GM23338 (cell line): ENCODE measurements at regions not wholly inside any gene's neighbourhood (a gene's known extent, or its start where the extent isn't known, plus 50 kb on each side); places are given as distances from the start of the nearest gene placed in this dataset.

Experiments
- ATAC-seq: fragments of 200-7000 bp; cut with Tn5 transposase; 3 replicates; pipeline ENCODE4 v1.9.1; 2020
- DNase-seq: peaks from one replicate; pipeline ENCODE4 v3.0.0-alpha.2; 2015; ENCODE audit warnings: low spot score
- H2AFZ ChIP-seq: fragments of 200-600 bp; sonication (generic); 2 replicates; pipeline ENCODE4 v1.8.0; 2016; ENCODE audit warnings: antibody characterized with exemption, mild to moderate bottlenecking, moderate library complexity
- H3F3A ChIP-seq: fragments of 200-600 bp; sonication (generic); replicated peaks from 2 replicates; pipeline ENCODE4 v1.8.0; 2017; ENCODE audit warnings: antibody characterized with exemption, mixed run types, low read depth
- H3K27ac ChIP-seq: fragments of 200-600 bp; sonication (generic); 2 replicates; pipeline ENCODE4 v1.6.1; 2016; ENCODE audit warnings: low read depth
- H3K27me3 ChIP-seq: fragments of 200-600 bp; sonication (generic); 2 replicates; pipeline ENCODE4 v1.8.0; 2016; ENCODE audit warnings: mild to moderate bottlenecking, mixed run types, moderate library complexity; ENCODE audit not compliant: insufficient read depth
- H3K36me3 ChIP-seq: fragments of 200-600 bp; sonication (generic); 2 replicates; pipeline ENCODE4 v1.8.0; 2016; ENCODE audit warnings: mild to moderate bottlenecking; ENCODE audit not compliant: insufficient read depth
- H3K4me1 ChIP-seq: fragments of 200-600 bp; sonication (generic); 2 replicates; pipeline ENCODE4 v1.8.0; 2016; ENCODE audit warnings: mild to moderate bottlenecking, moderate library complexity; ENCODE audit not compliant: insufficient read depth
- H3K4me2 ChIP-seq: fragments of 200-600 bp; sonication (generic); 2 replicates; pipeline ENCODE4 v1.7.1; 2017; ENCODE audit warnings: mixed run types
- H3K4me3 ChIP-seq: fragments of 200-600 bp; sonication (generic); 2 replicates; pipeline ENCODE4 v1.6.1; 2016; ENCODE audit warnings: mixed run types
- H3K79me2 ChIP-seq: fragments of 200-600 bp; sonication (generic); replicated peaks from 2 replicates; pipeline ENCODE4 v1.8.0; 2017; ENCODE audit warnings: mild to moderate bottlenecking; ENCODE audit not compliant: insufficient read depth
- H3K9me2 ChIP-seq: fragments of 200-600 bp; sonication (generic); 2 replicates; pipeline ENCODE4 v1.8.0; 2017; ENCODE audit not compliant: insufficient read depth
- H4K20me1 ChIP-seq: fragments of 200-600 bp; sonication (generic); replicated peaks from 2 replicates; pipeline ENCODE4 v1.8.0; 2017; ENCODE audit warnings: mild to moderate bottlenecking; ENCODE audit not compliant: insufficient read depth
- H3K27ac Mint-ChIP-seq: 2 replicates; pipeline ENCODE4 v1.8.0; 2020; ENCODE audit warnings: inconsistent platforms, mild to moderate bottlenecking, moderate library complexity, mixed read lengths
- H3K27me3 Mint-ChIP-seq: 3 replicates; pipeline ENCODE4 v1.8.0; 2022; ENCODE audit warnings: low read depth, mild to moderate bottlenecking, moderate library complexity, mixed read lengths, inconsistent platforms; ENCODE audit not compliant: insufficient read depth, poor library complexity
- H3K36me3 Mint-ChIP-seq: 3 replicates; pipeline ENCODE4 v1.8.0; 2021; ENCODE audit warnings: low read depth, mild to moderate bottlenecking, inconsistent platforms, moderate library complexity, mixed read lengths
- H3K4me1 Mint-ChIP-seq: 3 replicates; pipeline ENCODE4 v1.8.0; 2020; ENCODE audit warnings: mild to moderate bottlenecking, inconsistent platforms, mixed read lengths
- H3K4me3 Mint-ChIP-seq: 3 replicates; pipeline ENCODE4 v1.8.0; 2021; ENCODE audit warnings: moderate library complexity, mild to moderate bottlenecking, inconsistent platforms, mixed read lengths
- H3K9me3 Mint-ChIP-seq: 3 replicates; pipeline ENCODE4 v1.8.0; 2020; ENCODE audit warnings: moderate library complexity, mild to moderate bottlenecking, inconsistent platforms, mixed read lengths
- CREB1 ChIP-seq: fragments of 250-450 bp; sonication (Bioruptor Pico); IDR thresholded peaks from 2 replicates; pipeline ENCODE4 v1.5.0; 2020; ENCODE audit warnings: low read depth, mild to moderate bottlenecking, moderate library complexity
- EZH2phosphoT487 ChIP-seq: fragments of 200-600 bp; sonication (generic); IDR thresholded peaks from one replicate; pipeline ENCODE4 v1.8.1; 2018; ENCODE audit warnings: antibody characterized with exemption; ENCODE audit not compliant: unreplicated experiment
- JUNB ChIP-seq: IDR thresholded peaks from one replicate; pipeline ENCODE4 v1.6.1; 2016; ENCODE audit warnings: antibody characterized with exemption; ENCODE audit not compliant: unreplicated experiment
- NANOG ChIP-seq: IDR thresholded peaks from 2 replicates; pipeline ENCODE4 v1.6.1; 2016; ENCODE audit warnings: antibody characterized with exemption, borderline replicate concordance
- STAT1 ChIP-seq: IDR thresholded peaks from one replicate; pipeline ENCODE4 v1.6.1; 2016; ENCODE audit warnings: antibody characterized with exemption; ENCODE audit not compliant: unreplicated experiment
- TF ChIP-seq, protein P1 (sequence below): IDR thresholded peaks from 2 replicates; pipeline ENCODE4 v1.6.1; 2016; ENCODE audit warnings: antibody characterized with exemption
- TF ChIP-seq, protein P2 (sequence below): fragments of 250-450 bp; sonication (Bioruptor Pico); IDR thresholded peaks from 2 replicates; pipeline ENCODE4 v1.5.0; 2020; ENCODE audit warnings: mild to moderate bottlenecking, moderate library complexity

GRCh38 chr5:57696389-57696769, 213.8 kb upstream of the ACTBL2 start:
- no peak overlapping the region for H3K27ac Mint-ChIP-seq
- Histone ChIP-seq H3K36me3 (no peaks in the 10 kb centered on the region), H3K27me3 (no peaks in the 10 kb centered on the region), H3K4me3 (no peak overlapping the region), H2AFZ (no peak overlapping the region), H3F3A (no peaks in the 10 kb centered on the region), H3K4me1 (peaks cover 5% of the 10 kb centered on the region; the same call in 1 of the 2 replicates), H3K9me2 (no peaks in the 10 kb centered on the region; the same call in 1 of the 2 replicates), H4K20me1 (no peaks in the 10 kb centered on the region), H3K79me2 (no peaks in the 10 kb centered on the region), H3K4me2 (no peak overlapping the region), H3K27ac (no peak overlapping the region)
- H3K4me3 Mint-ChIP-seq, result no peak overlapping the region
- DNase-seq (no peak), ATAC-seq (no peak)
- peaks cover 27% of the 10 kb centered on the region for H3K4me1 Mint-ChIP-seq
- TF ChIP-seq, protein P1, sequence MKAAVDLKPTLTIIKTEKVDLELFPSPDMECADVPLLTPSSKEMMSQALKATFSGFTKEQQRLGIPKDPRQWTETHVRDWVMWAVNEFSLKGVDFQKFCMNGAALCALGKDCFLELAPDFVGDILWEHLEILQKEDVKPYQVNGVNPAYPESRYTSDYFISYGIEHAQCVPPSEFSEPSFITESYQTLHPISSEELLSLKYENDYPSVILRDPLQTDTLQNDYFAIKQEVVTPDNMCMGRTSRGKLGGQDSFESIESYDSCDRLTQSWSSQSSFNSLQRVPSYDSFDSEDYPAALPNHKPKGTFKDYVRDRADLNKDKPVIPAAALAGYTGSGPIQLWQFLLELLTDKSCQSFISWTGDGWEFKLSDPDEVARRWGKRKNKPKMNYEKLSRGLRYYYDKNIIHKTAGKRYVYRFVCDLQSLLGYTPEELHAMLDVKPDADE, result no peak
- TF ChIP-seq STAT1 (no peak), CREB1 (CRISPR knock-in tag) (no peak), EZH2phosphoT487 (no peak), JUNB (no peak), NANOG (no peak)
- TF ChIP-seq, protein P2, sequence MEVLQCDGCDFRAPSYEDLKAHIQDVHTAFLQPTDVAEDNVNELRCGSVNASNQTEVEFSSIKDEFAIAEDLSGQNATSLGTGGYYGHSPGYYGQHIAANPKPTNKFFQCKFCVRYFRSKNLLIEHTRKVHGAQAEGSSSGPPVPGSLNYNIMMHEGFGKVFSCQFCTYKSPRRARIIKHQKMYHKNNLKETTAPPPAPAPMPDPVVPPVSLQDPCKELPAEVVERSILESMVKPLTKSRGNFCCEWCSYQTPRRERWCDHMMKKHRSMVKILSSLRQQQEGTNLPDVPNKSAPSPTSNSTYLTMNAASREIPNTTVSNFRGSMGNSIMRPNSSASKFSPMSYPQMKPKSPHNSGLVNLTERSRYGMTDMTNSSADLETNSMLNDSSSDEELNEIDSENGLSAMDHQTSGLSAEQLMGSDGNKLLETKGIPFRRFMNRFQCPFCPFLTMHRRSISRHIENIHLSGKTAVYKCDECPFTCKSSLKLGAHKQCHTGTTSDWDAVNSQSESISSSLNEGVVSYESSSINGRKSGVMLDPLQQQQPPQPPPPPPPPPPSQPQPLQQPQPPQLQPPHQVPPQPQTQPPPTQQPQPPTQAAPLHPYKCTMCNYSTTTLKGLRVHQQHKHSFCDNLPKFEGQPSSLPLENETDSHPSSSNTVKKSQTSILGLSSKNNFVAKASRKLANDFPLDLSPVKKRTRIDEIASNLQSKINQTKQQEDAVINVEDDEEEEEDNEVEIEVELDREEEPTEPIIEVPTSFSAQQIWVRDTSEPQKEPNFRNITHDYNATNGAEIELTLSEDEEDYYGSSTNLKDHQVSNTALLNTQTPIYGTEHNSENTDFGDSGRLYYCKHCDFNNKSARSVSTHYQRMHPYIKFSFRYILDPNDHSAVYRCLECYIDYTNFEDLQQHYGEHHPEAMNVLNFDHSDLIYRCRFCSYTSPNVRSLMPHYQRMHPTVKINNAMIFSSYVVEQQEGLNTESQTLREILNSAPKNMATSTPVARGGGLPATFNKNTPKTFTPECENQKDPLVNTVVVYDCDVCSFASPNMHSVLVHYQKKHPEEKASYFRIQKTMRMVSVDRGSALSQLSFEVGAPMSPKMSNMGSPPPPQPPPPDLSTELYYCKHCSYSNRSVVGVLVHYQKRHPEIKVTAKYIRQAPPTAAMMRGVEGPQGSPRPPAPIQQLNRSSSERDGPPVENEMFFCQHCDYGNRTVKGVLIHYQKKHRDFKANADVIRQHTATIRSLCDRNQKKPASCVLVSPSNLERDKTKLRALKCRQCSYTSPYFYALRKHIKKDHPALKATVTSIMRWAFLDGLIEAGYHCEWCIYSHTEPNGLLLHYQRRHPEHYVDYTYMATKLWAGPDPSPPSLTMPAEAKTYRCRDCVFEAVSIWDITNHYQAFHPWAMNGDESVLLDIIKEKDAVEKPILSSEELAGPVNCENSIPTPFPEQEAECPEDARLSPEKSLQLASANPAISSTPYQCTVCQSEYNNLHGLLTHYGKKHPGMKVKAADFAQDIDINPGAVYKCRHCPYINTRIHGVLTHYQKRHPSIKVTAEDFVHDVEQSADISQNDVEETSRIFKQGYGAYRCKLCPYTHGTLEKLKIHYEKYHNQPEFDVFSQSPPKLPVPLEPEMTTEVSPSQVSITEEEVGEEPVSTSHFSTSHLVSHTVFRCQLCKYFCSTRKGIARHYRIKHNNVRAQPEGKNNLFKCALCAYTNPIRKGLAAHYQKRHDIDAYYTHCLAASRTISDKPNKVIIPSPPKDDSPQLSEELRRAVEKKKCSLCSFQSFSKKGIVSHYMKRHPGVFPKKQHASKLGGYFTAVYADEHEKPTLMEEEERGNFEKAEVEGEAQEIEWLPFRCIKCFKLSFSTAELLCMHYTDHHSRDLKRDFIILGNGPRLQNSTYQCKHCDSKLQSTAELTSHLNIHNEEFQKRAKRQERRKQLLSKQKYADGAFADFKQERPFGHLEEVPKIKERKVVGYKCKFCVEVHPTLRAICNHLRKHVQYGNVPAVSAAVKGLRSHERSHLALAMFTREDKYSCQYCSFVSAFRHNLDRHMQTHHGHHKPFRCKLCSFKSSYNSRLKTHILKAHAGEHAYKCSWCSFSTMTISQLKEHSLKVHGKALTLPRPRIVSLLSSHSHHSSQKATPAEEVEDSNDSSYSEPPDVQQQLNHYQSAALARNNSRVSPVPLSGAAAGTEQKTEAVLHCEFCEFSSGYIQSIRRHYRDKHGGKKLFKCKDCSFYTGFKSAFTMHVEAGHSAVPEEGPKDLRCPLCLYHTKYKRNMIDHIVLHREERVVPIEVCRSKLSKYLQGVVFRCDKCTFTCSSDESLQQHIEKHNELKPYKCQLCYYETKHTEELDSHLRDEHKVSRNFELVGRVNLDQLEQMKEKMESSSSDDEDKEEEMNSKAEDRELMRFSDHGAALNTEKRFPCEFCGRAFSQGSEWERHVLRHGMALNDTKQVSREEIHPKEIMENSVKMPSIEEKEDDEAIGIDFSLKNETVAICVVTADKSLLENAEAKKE, result no peak
- no peaks in the 10 kb centered on the region for H3K27me3 Mint-ChIP-seq
- no peaks in the 10 kb centered on the region; the same call in 2 of the 3 replicates for H3K9me3 Mint-ChIP-seq
- no peaks in the 10 kb centered on the region for H3K36me3 Mint-ChIP-seq
